Lower lobe of right lung (tissue), 2 donors: ENCODE measurements at regions not wholly inside any gene's neighbourhood (a gene's known extent, or its start where the extent isn't known, plus 50 kb on each side); places are given as distances from the start of the nearest gene placed in this dataset.

Experiments
- ATAC-seq, 2 donors: fragments of 200-7000 bp; cut with Tn5 transposase; one replicate each; pipeline ENCODE4 v1.9.1; 2020 to 2022; ENCODE audit warnings: mild to moderate bottlenecking in 2 of 2, moderate library complexity in 2 of 2
- DNase-seq: peaks from one replicate; pipeline ENCODE4 v3.0.0-alpha.2; 2020
- H3K27ac ChIP-seq: fragments of 200-600 bp; one replicate; pipeline ENCODE4 v1.8.0; 2022
- H3K27me3 ChIP-seq: fragments of 200-600 bp; one replicate; pipeline ENCODE4 v1.8.0; 2022; ENCODE audit warnings: low read depth
- H3K36me3 ChIP-seq: fragments of 200-600 bp; one replicate; pipeline ENCODE4 v1.8.0; 2022; ENCODE audit warnings: mild to moderate bottlenecking
- H3K4me1 ChIP-seq: fragments of 200-600 bp; one replicate; pipeline ENCODE4 v1.8.0; 2022
- H3K4me3 ChIP-seq: fragments of 200-600 bp; one replicate; pipeline ENCODE4 v1.8.0; 2022; ENCODE audit warnings: mild to moderate bottlenecking
- H3K9me3 ChIP-seq: fragments of 200-600 bp; one replicate; pipeline ENCODE4 v1.8.0; 2022
- CTCF ChIP-seq: fragments of 200-600 bp; IDR thresholded peaks from one replicate; pipeline ENCODE4 v1.8.0; 2022; ENCODE audit warnings: antibody characterized with exemption, mild to moderate bottlenecking
- intact Hi-C: fragments of 100-400 bp; cut with DNase I; formaldehyde crosslinking; loops from one replicate; pipeline ENCODE4 v1.11.0; 2022
- donor health status: DM: no; HTN: yes; CAD: no; lungs with severe emphysema.

- Histone ChIP-seq H3K36me3 (no peaks in the 10 kb centered on the region), H3K4me3 (no peak overlapping the region), H3K9me3 (no peaks in the 10 kb centered on the region), H3K4me1 (no peaks in the 10 kb centered on the region), H3K27me3 (no peaks in the 10 kb centered on the region), H3K27ac (no peak overlapping the region)
- no peak for DNase-seq
- no peak for TF ChIP-seq CTCF
- ATAC-seq = no peak
- intact Hi-C loops = no loop called here
Measured at GRCh38 chr12:118558941-118559340, 182.6 kb downstream of the SUDS3 start.

GRCh38 chr12:118560733-118561132 is 184.4 kb downstream of the SUDS3 start:
- no peak overlapping the region for H3K4me3 ChIP-seq
- TF ChIP-seq CTCF = no peak
- no peaks in the 10 kb centered on the region for H3K9me3 ChIP-seq
- H3K36me3 ChIP-seq = no peaks in the 10 kb centered on the region
- intact Hi-C loops = no loop called here
- ATAC-seq (no peak), DNase-seq (no peak)
- no peaks in the 10 kb centered on the region for H3K27me3 ChIP-seq
- H3K4me1 ChIP-seq = no peaks in the 10 kb centered on the region
- no peak overlapping the region for H3K27ac ChIP-seq

GRCh38 chr12:118571730-118572129 is 195.4 kb downstream of the SUDS3 start:
- H3K36me3 ChIP-seq = no peaks in the 10 kb centered on the region
- H3K4me3 ChIP-seq = no peak overlapping the region
- no peak for DNase-seq
- no peaks in the 10 kb centered on the region for H3K27me3 ChIP-seq
- intact Hi-C loops = no loop called here
- no peaks in the 10 kb centered on the region for H3K9me3 ChIP-seq
- H3K4me1 ChIP-seq = no peaks in the 10 kb centered on the region
- TF ChIP-seq CTCF = no peak
- no peak for ATAC-seq
- no peak overlapping the region for H3K27ac ChIP-seq

- no peak for ATAC-seq
- TF ChIP-seq CTCF = no peak
- H3K4me3 ChIP-seq = no peak overlapping the region
- DNase-seq = no peak
- no peak overlapping the region for H3K27ac ChIP-seq
- no peaks in the 10 kb centered on the region for H3K27me3 ChIP-seq
- intact Hi-C loops = no loop called here
- no peaks in the 10 kb centered on the region for H3K9me3 ChIP-seq
- no peaks in the 10 kb centered on the region for H3K36me3 ChIP-seq
- no peaks in the 10 kb centered on the region for H3K4me1 ChIP-seq
Measured at GRCh38 chr12:118574288-118574687, 197.9 kb downstream of the SUDS3 start.

GRCh38 chr12:118575730-118576129 is 199.4 kb downstream of the SUDS3 start:
- H3K4me1 ChIP-seq = no peaks in the 10 kb centered on the region
- ATAC-seq (peak in 1 of 2 donors; percentile 9), DNase-seq (no peak)
- no peaks in the 10 kb centered on the region for H3K36me3 ChIP-seq
- intact Hi-C loops = no loop called here
- H3K27me3 ChIP-seq = no peaks in the 10 kb centered on the region
- no peak overlapping the region for H3K27ac ChIP-seq
- no peak overlapping the region for H3K4me3 ChIP-seq
- TF ChIP-seq CTCF = no peak
- no peaks in the 10 kb centered on the region for H3K9me3 ChIP-seq

GRCh38 chr12:118581371-118581770 is 205.0 kb downstream of the SUDS3 start:
- intact Hi-C loops = no loop called here
- DNase-seq = no peak
- Histone ChIP-seq H3K4me3 (no peak overlapping the region), H3K36me3 (no peaks in the 10 kb centered on the region), H3K27ac (no peak overlapping the region), H3K9me3 (no peaks in the 10 kb centered on the region), H3K27me3 (no peaks in the 10 kb centered on the region), H3K4me1 (no peaks in the 10 kb centered on the region)
- TF ChIP-seq CTCF = no peak
- no peak for ATAC-seq
